HG03460 (cell line): ENCODE measurements at regions not wholly inside any gene's neighbourhood (a gene's known extent, or its start where the extent isn't known, plus 50 kb on each side); places are given as distances from the start of the nearest gene placed in this dataset.
"Not testable (repeated sequence)": the region's sequence is repeated elsewhere in the genome, so short reads cannot be mapped to it uniquely, and the experiment has no call there.

Experiments used
- ATAC-seq: cut with Tn5 transposase; IDR thresholded peaks from one replicate; pipeline ENCODE4 v1.9.1; 2021; ENCODE audit not compliant: unreplicated experiment

- no peak for ATAC-seq
These were observed 178.0 kb upstream of the SPHKAP start for GRCh38 chr2:228359473-228359872.

- no peak for ATAC-seq
These were observed 174.4 kb upstream of the SPHKAP start for GRCh38 chr2:228355897-228356296.

- ATAC-seq: not testable (repeated sequence)
These were observed 171.5 kb upstream of the SPHKAP start for GRCh38 chr2:228352980-228353379.

GRCh38 chr2:228352048-228352447, 170.6 kb upstream of the SPHKAP start:
- no peak for ATAC-seq

- no peak for ATAC-seq
These were observed 167.1 kb upstream of the SPHKAP start for GRCh38 chr2:228348516-228349064.

- ATAC-seq: no peak
These were observed 163.0 kb upstream of the SPHKAP start for GRCh38 chr2:228344531-228344930.

- ATAC-seq: no peak
These were observed 158.0 kb upstream of the SPHKAP start for GRCh38 chr2:228339525-228339924.

GRCh38 chr2:228334180-228334579, 152.7 kb upstream of the SPHKAP start:
- no peak for ATAC-seq

- no peak for ATAC-seq
These were observed 147.8 kb upstream of the SPHKAP start for GRCh38 chr2:228329282-228329681.

GRCh38 chr2:228321015-228321414, 139.5 kb upstream of the SPHKAP start:
- no peak for ATAC-seq

GRCh38 chr2:228318218-228318617, 136.7 kb upstream of the SPHKAP start:
- ATAC-seq: no peak

GRCh38 chr2:228312172-228312571, 130.7 kb upstream of the SPHKAP start:
- no peak for ATAC-seq

GRCh38 chr2:228303960-228304359, 122.5 kb upstream of the SPHKAP start:
- ATAC-seq: no peak

GRCh38 chr2:228283491-228284171, 102.1 kb upstream of the SPHKAP start:
- no peak for ATAC-seq

GRCh38 chr2:228282376-228282775, 100.9 kb upstream of the SPHKAP start:
- ATAC-seq: no peak

GRCh38 chr2:228273159-228273558, 91.7 kb upstream of the SPHKAP start:
- ATAC-seq: no peak

- no peak for ATAC-seq
These were observed 87.9 kb upstream of the SPHKAP start for GRCh38 chr2:228269351-228269750.

GRCh38 chr2:228268756-228269155, 87.3 kb upstream of the SPHKAP start:
- no peak for ATAC-seq

GRCh38 chr2:228268301-228268700, 86.8 kb upstream of the SPHKAP start:
- no peak for ATAC-seq

GRCh38 chr2:228263156-228263555, 81.7 kb upstream of the SPHKAP start:
- ATAC-seq: no peak

GRCh38 chr2:228261546-228261945, 80.1 kb upstream of the SPHKAP start:
- ATAC-seq: no peak

- ATAC-seq: no peak
These were observed 75.9 kb upstream of the SPHKAP start for GRCh38 chr2:228257379-228257778.

- no peak for ATAC-seq
These were observed 72.3 kb upstream of the SPHKAP start for GRCh38 chr2:228253752-228254151.
